ENCODE measurements at regions not wholly inside any gene's neighbourhood (a gene's known extent, or its start where the extent isn't known, plus 50 kb on each side); places are given as distances from the start of the nearest gene placed in this dataset.

DNA sequence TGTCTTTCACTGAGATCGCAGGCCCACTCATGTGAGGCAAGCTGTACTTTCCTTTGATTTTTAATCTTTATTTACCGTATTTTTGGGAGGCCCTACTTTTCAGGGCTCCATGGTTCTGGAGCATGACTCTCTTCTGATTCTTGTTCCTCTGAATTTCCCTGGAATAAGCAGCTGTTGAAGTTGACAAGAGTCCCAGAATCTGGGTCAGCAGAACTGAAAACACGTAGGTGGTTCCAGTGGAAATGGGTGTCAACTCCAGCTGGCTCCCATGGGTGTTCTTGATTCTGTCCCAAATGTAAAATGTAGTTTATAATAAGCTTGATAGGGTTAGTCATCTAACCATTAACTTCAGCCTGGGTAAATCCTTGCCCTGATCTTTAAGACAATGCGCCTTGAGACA, 409.4 kb downstream of the GATA3 start:
- no peak for DNase-seq (ENCODE audit: low read depth in 2 of 3, low spot score in 2 of 3)

DNA sequence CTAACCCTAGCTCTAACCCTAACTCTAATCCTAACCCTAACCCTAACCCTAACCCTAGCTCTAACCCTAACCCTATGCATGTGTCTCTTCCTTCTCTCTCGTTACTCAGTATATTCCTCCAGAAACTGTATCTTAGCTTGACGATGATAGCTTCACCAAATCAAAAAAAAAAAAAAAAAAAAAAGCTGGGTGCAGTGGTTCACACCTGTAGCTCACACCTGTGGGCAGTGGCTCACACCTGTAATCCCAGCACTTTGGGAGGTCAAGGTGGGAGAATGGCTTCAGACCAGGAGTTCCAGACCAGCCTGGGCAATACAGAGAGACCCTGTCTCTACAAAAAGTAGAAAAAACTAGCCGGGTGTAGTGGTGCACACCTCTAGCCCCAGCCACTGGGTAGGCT, 414.0 kb downstream of the GATA3 start:
- DNase-seq (ENCODE audit: low read depth in 2 of 3, low spot score in 2 of 3), result no peak

DNA sequence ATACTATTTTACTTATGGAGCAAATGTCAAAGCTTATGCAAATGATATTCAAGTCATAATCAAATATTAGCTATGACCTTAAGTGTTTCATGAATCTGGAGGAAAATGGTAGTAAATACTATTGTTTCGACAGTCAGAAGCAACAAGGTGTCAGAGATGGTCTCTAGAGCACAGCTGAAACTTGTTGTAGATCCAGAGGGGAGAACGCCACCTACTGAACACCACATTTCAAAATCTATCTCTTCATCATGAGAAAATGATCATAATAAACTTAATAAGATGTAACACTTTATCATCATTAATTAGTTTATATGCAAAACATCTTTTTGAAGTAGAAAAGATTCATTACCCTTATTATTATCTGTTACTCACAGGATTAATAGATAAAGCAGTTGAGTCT, 418.7 kb downstream of the GATA3 start:
- DNase-seq (ENCODE audit: low read depth in 2 of 3, low spot score in 2 of 3), result no peak

DNA sequence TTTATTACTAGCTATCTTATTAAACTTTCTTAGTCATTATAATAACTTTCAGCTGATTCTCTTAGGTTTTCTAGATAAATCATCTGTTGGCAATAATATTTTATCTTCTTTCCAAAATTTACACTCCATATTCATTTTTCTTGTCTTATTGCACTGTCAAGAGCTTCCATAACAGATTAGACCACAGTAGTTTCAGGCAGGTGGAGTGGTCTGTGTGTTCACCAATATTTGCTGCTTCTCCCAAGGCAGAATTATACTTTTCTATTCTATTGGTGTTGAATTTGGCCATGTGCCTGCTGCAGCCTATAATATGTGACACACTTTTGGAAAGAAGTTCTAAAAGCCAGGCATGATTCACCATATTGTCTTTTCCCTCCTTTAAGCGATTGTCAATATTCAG, 422.8 kb downstream of the GATA3 start:
- DNase-seq (ENCODE audit: low read depth in 2 of 3, low spot score in 2 of 3), result no peak

DNA sequence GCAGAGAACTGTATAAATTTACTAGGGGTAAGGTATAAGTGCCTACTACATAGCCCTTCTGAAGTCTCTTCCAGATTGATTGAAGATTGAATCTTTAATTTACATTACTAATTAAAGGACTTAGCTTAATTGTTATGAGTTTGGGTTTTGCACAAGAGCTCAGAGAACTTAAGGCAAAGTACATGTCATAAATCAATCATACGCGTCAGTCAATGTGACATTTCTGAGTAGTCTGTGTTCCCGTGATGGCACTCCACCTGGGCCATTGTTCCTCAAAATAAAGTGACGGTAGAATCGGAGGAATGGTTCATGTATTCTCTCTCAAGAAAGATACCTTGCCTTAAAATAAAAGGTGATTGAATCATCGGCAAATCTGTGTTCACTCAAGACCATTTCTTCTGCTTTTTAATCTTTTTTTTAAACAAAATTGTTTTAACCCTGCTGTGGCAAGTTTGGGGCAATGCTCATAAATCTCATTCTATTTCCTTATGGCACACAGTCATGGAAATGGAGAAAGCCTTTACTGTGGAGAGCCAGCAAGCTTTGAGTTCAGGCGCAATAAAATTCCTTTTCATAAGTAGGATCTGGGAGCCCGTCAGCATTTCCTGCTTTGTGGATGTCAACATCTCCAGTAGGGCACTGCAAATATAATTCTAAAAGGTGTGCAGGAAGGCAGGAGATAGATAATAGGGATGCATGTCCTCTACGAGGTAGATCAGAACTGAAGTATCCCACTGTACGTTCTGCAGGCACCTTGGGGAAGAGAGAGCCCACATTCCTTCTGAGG, 427.4 kb downstream of the GATA3 start:
- DNase-seq (ENCODE audit: low read depth in 2 of 3, low spot score in 2 of 3), result no peak

DNA sequence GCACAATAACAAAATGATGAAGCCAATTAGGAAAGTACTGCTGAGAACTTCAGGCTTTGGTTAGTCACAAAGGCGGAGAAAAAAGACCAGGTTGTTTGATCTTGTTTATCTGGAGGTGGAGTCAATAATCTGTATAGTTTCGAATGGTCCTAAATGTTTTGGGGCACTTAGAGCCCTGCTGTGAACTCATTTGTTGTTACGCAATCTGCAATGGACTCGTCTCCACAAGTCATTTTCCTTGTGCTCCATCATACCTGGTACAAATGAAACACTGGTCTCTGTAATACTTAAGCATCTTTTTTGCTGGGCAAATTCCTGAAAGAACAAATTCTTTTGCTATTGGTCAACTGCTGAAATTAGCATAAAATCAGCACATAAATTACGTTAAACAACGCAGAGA, 430.5 kb downstream of the GATA3 start:
- DNase-seq (ENCODE audit: low read depth in 2 of 3, low spot score in 2 of 3), result no peak

DNA sequence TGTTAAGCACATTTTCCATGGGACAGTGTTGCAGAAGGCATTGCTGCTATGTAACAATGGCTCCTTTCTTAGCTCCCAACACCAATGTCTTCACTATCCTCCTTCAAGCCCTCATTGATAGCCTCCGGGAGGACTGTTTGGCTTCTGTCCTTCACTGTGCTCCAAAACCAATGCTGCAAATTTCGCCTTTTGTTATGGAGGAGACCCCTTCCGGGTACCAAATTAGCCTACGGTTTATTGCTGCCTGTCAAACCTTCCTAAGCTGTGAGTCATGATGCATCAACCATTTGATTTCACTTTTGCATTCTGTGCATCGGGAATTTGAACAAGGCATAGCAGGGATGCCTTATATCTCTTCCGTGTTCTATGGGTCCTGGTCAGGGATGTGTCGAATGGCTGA, 432.9 kb downstream of the GATA3 start:
- DNase-seq (ENCODE audit: low read depth in 2 of 3, low spot score in 2 of 3), result no peak

DNA sequence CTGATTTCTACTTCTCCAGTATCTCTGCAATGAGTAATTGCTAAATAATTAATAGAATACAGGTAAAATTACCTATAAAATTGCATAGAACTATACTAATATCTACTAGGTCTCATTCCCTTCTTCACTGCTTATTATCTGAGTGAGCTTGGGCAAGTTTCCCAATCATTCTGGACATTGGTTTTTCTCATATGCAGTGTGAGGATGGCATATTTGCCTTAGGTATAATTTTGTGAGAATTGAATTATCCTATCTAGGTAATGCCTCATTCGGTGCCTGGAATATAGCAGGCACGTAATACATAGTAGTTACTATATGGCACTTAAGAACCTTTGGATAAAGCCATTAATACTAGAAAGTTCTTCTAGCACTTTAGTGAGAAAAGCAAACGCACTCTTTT, 434.7 kb downstream of the GATA3 start:
- DNase-seq (ENCODE audit: low read depth in 2 of 3, low spot score in 2 of 3), result no peak

DNA sequence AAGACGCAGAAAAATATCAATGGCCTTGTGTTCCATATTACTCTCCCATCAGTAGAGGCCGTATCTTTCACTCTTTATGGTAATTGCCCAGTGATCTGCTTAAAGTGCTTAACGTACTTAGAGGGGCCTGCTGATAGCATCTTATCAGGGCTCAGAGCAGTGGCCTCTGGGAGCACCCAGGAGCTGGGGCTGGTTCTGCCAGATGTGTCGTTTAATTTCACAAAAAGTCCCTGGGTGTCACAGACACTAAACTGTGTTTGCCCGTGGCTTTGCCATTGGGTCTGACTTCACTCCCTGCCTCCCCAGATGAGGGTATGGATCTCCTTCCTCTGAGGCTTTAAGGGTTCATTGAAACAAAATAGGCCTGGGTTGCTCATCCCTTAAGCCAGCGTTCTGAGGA, 435.3 kb downstream of the GATA3 start:
- no peak for DNase-seq (ENCODE audit: low read depth in 2 of 3, low spot score in 2 of 3)

DNA sequence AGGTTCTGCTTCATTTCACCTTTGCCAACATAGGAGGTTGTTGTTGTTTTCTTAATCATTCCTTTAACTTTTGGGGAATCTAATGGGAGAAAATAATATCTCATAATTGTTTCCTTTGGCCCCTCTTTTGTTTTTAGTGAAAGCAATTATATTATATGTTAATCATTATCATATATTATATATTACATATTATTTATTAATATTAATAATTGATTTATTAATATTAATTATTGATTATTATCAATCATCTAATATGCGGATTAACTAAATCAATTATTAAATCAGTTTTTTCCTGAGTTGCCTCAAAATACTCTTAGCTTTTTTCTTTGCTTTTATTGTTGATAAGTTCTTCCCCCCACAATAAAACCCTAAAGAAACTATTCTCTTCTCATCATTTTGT, 443.8 kb downstream of the GATA3 start:
- no peak for DNase-seq (ENCODE audit: low read depth in 2 of 3, low spot score in 2 of 3)

DNA sequence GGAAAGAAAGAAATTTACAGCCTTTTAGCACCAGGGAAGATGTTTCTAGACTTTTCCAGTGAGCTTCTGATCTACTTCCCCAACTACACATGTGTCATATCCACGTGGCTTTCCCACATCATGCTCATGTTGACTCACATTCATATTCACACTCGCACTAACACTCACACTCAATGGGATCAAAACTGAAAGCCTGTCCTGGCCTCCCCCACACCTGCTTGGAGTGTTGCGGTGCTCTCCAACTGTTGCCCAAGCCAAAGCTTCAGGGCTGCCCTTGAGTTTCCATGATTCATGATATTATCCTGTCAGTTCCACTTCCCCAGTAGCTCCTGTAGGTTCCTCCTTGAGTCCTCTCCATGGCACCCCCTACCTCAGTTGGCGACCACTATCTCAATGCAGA, 444.4 kb downstream of the GATA3 start:
- peak in 1 of 3 experiments; percentile 6 for DNase-seq (ENCODE audit: low read depth in 2 of 3, low spot score in 2 of 3)

DNA sequence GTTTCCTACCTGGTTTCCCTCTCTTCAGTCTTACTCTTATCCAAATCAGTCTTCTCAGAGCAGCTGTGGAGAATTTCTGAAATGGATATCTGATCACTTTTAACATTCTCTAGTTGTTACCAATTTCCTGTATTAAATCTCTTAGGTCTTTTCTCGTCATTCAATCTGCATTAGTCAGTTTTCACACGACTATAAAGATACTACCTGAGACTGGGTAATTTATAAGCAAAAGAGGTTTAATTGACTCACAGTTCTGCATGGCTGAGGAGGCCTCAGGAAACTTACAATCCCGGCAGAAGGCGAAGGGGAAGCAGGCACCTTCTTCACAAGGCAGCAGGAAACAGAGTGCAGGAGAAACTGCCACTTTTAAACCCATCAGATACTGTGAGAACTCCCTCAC, 444.8 kb downstream of the GATA3 start:
- DNase-seq (ENCODE audit: low read depth in 2 of 3, low spot score in 2 of 3), result no peak

DNA sequence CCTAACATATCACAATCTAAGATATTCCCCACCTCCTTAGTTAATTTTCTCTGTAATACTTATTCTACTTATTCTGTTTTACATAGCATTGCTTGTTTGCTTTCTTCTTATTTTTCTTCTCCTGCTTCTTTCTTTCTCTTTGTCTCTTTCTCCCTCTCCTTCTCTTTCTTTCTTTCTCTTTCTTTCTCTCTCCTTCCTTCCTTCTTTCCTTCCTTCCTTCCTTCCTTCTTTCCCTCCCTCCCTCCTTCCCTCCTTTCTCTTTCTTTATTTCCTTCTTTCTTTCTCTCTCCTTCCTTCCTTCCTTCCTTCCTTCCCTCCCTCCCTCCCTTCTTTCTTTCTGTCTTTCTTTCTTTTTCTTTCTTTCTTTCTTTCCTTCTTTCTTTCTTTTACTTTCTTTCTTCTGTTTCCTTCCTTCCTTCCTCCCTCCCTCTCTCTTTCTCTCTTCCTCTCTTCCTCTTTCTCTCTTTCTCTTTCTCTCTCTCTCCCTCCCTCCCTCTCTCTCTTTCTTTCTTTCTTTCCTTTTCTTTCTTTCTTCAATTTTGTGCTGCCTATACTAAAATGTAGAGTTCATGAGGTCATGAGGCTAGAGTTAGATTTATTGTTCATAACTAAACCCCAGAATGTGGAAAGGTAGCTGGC, 445.4 kb downstream of the GATA3 start:
- DNase-seq (ENCODE audit: low read depth in 2 of 3, low spot score in 2 of 3), result no peak

DNA sequence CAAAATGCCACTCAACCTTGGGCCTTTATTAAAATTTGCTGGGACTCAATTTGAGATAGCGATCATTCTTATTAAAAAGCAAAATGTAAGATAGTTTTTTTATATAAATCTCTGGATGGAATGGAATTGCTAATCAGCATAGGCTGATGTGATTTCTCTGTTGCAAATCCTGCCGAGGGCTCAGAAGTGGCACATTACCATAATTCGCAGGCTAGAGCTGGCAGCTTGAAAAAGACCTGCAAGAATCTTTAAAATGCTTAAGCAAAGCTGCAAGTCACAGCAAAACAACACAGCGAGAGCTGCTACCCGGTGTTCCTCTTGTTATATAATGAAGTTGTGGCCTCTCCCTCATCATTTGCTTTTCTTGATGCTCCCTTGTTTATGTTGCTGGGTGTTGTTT, 448.1 kb downstream of the GATA3 start:
- no peak for DNase-seq (ENCODE audit: low read depth in 2 of 3, low spot score in 2 of 3)

DNA sequence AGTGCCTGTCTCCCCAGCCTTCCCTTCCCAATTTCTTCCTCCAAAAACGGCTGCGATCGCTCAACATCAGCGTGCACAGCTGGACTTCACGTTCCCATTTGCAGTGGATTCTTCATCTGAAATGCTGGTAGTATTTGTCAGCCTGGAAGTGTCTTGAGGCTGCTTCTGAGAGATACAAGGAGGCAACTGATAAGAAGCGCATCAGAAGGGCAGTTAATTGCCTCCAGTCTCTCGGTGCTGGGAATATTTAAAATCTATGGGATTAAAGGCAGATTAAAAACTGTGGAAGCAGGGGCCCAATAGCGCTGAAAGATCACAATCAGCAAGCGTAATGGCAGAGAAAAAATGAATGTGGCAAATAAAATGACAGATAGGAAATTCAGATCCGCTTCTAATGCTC, 450.0 kb downstream of the GATA3 start:
- DNase-seq (ENCODE audit: low read depth in 2 of 3, low spot score in 2 of 3), result no peak

DNA sequence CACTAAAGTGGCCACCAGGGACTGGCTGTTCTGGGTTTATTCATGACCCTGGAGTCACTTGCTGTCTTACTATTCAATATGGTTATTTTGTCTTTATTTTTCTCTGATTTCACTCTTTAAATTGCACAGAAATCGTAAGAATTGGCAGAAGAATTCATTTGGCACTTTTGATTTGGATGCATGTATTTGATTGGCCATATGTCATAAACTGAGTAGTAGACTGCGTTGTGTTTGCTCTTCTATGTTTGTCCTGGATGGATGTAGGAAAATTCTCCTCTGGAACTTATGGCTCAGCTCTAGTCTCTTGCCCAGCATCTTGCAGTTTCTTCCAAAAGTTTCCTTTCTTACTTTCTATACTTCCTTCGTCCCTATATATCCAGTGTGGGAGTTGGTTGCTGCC, 452.7 kb downstream of the GATA3 start:
- DNase-seq (ENCODE audit: low read depth in 2 of 3, low spot score in 2 of 3), result no peak

DNA sequence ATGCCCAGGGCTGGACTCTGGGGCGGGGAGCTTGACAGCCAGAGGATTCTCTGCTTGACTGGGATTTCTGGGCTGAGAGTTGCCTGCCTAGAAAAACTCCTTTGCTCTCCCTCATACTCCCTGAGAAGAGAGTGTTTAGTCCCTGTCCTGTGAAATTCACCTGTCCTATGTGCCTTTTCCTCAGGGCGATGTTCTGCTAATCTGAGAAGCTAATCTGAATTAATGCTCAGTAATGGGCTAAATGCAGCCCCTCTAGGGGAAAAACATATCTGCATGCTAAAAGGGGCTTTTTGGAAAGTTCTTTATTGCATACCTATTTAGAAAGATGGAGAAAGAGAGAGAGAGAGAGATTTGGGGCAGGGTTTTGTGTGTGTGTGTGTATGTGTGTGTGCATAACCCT, 454.4 kb downstream of the GATA3 start:
- no peak for DNase-seq (ENCODE audit: low read depth in 2 of 3, low spot score in 2 of 3)

DNA sequence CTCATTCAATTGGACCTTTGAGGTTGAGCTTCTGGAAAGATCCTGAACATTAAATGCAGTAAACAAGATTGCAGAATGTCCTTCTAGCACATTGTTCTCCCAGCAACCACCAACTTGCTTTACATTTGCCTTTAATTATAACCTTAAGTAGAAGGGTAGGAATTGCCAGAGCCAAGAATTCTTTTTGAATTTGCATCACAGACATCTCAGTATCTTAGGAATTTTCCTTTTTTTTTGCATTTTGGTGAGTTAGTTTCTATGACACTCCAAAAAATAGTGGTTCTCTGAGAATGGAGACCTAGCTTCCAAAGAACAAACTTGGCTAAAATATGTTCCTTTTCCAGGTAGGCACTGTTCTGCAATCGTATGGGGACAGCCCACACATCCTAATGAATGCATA, 456.0 kb downstream of the GATA3 start:
- DNase-seq (ENCODE audit: low read depth in 2 of 3, low spot score in 2 of 3), result no peak

DNA sequence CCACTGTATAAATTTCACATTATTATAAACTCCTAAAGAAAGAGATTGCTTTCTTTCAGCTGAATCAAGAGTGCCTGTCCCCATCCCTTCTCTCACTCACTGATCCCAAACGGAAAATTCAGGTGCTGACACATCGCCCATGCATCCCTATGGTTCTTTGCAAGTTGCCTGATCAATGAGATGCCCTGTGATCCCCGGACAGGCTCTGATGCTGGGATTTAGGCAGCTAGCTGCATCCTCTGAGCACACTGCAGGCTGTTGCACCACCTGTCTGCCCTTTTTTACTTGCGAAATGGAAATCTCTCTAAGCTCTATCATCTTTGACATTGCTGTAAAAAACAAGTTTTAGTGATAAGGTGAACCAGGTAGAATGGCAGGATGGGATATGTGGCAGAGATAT, 456.5 kb downstream of the GATA3 start:
- no peak for DNase-seq (ENCODE audit: low read depth in 2 of 3, low spot score in 2 of 3)

DNA sequence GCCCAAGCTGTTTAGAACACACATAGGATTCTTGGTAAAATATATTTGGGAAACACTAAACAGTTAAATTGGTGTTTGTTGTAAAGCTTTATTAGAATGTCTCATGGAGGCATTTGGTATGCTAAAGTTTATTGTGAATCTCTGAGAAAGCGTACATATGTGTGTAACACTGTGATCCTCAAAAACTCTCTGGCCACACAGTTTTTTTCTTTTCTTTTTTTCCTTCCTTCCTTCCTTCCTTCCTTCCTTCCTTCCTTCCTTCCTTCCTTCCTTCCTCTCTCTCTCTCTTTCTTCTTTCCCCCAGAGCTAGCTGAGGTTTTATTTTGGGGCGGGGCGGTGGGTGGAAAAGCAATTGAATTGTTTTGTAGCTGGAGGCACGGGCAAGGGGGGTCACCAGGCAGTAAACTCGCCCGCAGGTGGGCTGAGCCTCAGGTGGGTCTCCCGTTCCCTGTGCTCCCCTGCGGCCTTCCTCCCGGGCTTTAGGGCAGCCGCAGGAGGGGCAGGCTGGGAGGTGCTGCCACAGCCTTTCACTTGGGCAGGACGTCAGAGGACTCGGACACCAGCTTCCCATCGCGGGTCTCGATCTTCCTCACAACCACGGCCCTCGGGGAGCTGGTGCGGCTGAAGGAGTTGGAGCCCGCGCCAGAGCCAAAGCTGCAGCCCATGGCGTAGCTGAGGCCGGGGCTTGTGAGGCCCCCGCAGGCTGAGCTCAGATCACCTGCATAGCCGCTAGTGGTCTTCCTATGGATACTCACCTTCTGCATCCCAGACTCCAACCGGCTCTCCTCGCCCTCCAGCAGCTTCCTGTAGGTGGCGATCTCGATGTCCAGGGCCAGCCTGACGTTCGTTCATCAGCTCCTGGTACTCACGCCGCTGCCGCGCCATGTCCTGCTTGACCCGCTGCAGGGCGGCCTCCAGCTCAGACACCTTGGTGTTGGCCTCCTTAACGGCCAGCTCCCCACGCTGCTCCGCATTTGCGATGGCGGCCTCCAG, 459.0 kb downstream of the GATA3 start:
- DNase-seq (ENCODE audit: low read depth in 2 of 3, low spot score in 2 of 3), result no peak

DNA sequence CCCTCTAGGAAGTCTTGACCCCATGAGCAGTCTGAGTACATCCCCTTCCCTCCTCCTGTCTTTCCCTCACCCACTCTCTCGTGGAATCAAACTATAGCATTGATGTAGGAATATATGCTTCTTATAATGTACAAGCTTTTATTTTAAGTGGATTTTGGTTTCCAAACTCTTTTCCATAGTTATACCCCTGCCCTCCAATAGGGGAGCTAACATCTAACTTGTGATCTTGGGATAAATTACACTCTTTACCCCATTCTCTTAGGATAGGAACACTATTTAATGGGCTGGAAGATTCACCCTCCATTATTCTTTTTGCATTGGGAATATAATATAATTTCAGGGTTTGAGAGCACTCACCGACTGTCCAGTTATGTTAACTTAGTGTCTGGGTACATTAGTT, 465.9 kb downstream of the GATA3 start:
- DNase-seq (ENCODE audit: low read depth in 2 of 3, low spot score in 2 of 3), result no peak

DNA sequence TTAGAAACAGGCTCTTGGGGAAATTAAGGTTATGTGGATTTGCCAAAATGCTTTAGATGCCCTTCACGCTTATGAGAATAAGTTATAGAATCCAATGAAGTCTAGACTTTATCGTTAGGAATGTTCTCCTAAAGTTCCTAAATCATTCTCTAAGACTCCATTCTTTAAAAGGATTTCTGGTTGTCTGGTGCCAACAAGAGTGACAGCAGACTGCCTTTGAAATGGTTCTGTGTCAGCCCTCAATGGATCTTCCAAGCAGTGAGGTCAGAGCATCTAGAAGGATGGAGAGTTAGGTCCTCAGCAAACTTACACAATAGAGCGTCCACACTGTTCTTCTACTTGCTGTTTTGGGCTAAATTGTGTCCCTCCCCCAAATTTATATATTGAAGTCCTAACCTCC, 473.3 kb downstream of the GATA3 start:
- DNase-seq (ENCODE audit: low read depth in 2 of 3, low spot score in 2 of 3), result no peak

Data from activated CD8-positive, alpha-beta memory T cell treated with anti-CD3 and anti-CD28 coated beads for 48 hours (primary cell).